Right lobe of liver (tissue), 6 donors: ENCODE measurements at regions not wholly inside any gene's neighbourhood (a gene's known extent, or its start where the extent isn't known, plus 50 kb on each side); places are given as distances from the start of the nearest gene placed in this dataset.

Experiments
- ATAC-seq, 4 donors: fragments of 200-7000 bp; cut with Tn5 transposase; one replicate each; pipeline ENCODE4 v1.9.1; 2020; ENCODE audit warnings: mild to moderate bottlenecking in 4 of 4, moderate library complexity in 4 of 4
- DNase-seq, 3 donors: peaks; one replicate each; pipeline ENCODE4 v3.0.0-alpha.2; 2020
- H3K27ac ChIP-seq, 3 donors: fragments of 200-600 bp; one replicate each; pipeline ENCODE4 v1.8.0; 2022
- H3K27me3 ChIP-seq, 2 donors: fragments of 200-600 bp; one replicate each; pipeline ENCODE4 v1.8.0; 2022
- H3K36me3 ChIP-seq, 4 donors: fragments of 200-600 bp; sonication (generic) in 1 of 4; one replicate each; pipeline versions ENCODE4 v1.5.1 to v1.8.0; 2017 to 2022; ENCODE audit warnings: control low read depth in 1 of 4
- H3K4me1 ChIP-seq, 4 donors: fragments of 200-600 bp; sonication (generic) in 1 of 4; one replicate each; pipeline versions ENCODE4 v1.5.1 to v1.8.0; 2017 to 2022; ENCODE audit warnings: control low read depth in 1 of 4
- H3K4me3 ChIP-seq, 3 donors: fragments of 200-600 bp; one replicate each; pipeline ENCODE4 v1.8.0; 2022
- H3K9me3 ChIP-seq, 4 donors: fragments of 200-600 bp; sonication (generic) in 1 of 4; one replicate each; pipeline versions ENCODE4 v1.5.1 to v1.8.0; 2017 to 2022; ENCODE audit warnings: control low read depth in 1 of 4
- POLR2A ChIP-seq: fragments of 450-650 bp; IDR thresholded peaks from one replicate; pipeline ENCODE4 v1.6.1; 2017; ENCODE audit warnings: antibody characterized with exemption, mild to moderate bottlenecking
- WGBS: methylation state at CpG from one replicate; pipeline ENCODE4 v1.1.6; 2018; ENCODE audit warnings: low coverage, low lambda C conversion rate; ENCODE audit not compliant: insufficient coverage; ENCODE audit errors: missing lambda C conversion rate; 5-methylcytosine and 5-hydroxymethylcytosine counted together
- intact Hi-C, 2 donors: fragments of 100-400 bp; cut with DNase I; formaldehyde crosslinking; loops; one replicate each; pipeline versions ENCODE4 v1.11.2 to v1.14.1; 2022
- TF ChIP-seq, protein P1 (sequence below), 4 donors: fragments of 200-600 bp in 3 of 4; fragments of 450-650 bp in 1 of 4; IDR thresholded peaks; one replicate each; pipeline versions ENCODE4 v1.5.1 to v1.8.0; 2016 to 2022; ENCODE audit warnings: antibody characterized with exemption in 4 of 4, mild to moderate bottlenecking in 2 of 4
- donor health status: DM: no; HTN: yes; CAD: no.
- donor health status: DM: no; HTN: no; CAD: no.
- donor health status: DM: no; HTN: no; CAD: no.
- donor health status: DM: no; HTN: yes; CAD: no.
- donor health status: DM: no; HTN: yes; CAD: no.

DNA sequence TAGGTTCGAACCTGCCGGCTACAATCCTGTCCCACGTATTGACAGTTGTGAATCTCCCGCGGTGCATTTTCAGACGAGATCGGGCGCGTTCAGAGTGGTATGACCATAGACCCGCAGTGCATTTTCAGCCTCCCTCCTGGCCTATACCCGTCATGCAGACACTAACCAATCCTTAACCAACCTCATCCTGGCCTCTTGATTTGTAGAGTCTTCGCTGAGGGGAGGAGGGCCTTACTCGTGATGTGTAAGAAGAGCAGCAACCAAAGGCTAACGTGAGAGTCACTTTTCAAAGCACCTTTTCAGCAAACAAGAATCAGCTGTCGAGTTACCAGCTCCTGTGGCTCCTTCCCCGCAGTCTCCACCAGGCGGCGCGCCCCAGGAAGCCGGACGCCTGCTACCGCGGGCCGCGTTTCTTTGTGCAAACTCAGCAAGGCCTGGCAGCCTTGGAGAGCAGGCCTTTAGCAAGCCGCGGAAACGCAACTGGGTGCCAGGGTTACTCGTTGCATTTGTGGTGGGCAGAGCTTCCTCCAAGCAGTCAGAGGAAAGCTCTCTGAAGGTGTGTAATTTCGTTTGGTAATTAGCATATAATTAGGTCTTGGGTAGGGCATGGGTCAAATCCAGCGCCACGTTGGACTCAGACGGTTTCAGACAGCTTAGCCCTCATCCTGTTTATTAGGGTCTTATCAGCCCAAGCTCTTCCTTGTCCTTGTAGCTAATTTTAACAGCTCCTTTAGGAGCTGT is 139.8 kb downstream of the OR2B2 start:
- peak; percentile 87 to 90 (median 88) for DNase-seq
- ATAC-seq, result peak; percentile 97 to 100 (median 99)
- WGBS, result 9% methylated on average over 27 of the region's 33 CpGs
- intact Hi-C loops, result no loop called here
- Histone ChIP-seq H3K4me3 (no peak overlapping the region), H3K4me1 (peaks cover 0 to 4% (median 2%) of the 10 kb centered on the region in 4 donors), H3K27me3 (peaks cover 0 to 9% of the 10 kb centered on the region in 2 donors), H3K36me3 (no peaks in the 10 kb centered on the region), H3K9me3 (no peaks in the 10 kb centered on the region), H3K27ac (no peak overlapping the region)
- no peak for TF ChIP-seq POLR2A
- TF ChIP-seq, protein P1, sequence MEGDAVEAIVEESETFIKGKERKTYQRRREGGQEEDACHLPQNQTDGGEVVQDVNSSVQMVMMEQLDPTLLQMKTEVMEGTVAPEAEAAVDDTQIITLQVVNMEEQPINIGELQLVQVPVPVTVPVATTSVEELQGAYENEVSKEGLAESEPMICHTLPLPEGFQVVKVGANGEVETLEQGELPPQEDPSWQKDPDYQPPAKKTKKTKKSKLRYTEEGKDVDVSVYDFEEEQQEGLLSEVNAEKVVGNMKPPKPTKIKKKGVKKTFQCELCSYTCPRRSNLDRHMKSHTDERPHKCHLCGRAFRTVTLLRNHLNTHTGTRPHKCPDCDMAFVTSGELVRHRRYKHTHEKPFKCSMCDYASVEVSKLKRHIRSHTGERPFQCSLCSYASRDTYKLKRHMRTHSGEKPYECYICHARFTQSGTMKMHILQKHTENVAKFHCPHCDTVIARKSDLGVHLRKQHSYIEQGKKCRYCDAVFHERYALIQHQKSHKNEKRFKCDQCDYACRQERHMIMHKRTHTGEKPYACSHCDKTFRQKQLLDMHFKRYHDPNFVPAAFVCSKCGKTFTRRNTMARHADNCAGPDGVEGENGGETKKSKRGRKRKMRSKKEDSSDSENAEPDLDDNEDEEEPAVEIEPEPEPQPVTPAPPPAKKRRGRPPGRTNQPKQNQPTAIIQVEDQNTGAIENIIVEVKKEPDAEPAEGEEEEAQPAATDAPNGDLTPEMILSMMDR (IDR thresholded peaks at IDR 0.05), result peak; percentile 90 to 95 (median 92)

DNA sequence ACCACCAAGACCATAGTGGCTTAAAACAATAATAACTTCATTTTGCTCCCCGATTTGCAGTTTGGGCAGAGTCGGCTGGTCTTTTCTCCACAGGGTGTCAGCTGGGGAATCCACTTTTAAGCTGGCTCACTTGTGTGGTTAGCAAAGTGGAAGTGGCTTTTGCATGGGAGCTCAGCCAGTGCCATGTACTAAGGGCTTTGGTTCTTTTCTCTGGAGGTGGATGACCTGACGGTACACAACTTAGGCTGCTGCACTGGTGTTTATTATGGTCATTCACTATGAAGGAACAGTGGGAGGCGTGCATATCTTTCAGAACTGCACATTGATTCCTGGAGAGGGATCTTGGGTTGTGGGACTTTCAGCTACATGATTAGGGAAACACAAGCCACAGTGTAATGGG is 141.0 kb downstream of the OR2B2 start:
- Histone ChIP-seq H3K27ac (no peak overlapping the region), H3K27me3 (peaks cover 0 to 9% of the 10 kb centered on the region in 2 donors), H3K36me3 (no peaks in the 10 kb centered on the region), H3K4me1 (peaks cover 0 to 4% (median 2%) of the 10 kb centered on the region in 4 donors), H3K9me3 (no peaks in the 10 kb centered on the region), H3K4me3 (no peak overlapping the region)
- intact Hi-C loops, result no loop called here
- WGBS, result 33% methylated on average over 4 of the region's 4 CpGs
- no peak for DNase-seq
- no peak for ATAC-seq
- TF ChIP-seq POLR2A, result no peak
- TF ChIP-seq, protein P1 (IDR thresholded peaks at IDR 0.05), result no peak

DNA sequence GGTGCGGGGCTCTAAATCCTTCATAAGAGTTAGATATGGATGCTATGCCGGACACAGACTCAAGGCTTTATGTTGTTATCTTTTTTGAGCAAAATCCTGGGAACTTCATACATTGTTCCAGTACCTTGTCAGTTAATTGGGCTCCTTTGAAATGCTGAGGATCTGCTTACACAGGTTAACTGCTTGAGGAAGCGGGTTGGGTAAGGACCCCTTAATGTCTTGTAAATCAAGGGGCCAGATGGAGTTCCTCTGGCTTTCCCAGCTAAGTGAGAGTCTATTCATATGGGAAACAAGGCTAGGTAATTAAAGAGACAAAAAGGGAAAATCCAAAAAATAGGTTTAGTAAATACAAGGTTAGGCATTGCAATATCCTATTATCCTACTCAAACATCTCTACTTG is 141.5 kb downstream of the OR2B2 start:
- TF ChIP-seq POLR2A, result no peak
- TF ChIP-seq, protein P1 (IDR thresholded peaks at IDR 0.05), result no peak
- H3K27ac ChIP-seq, result no peak overlapping the region
- H3K4me3 ChIP-seq, result no peak overlapping the region
- 90% methylated on average over 3 of the region's 3 CpGs for WGBS
- no peak for ATAC-seq
- no peak for DNase-seq
- no peaks in the 10 kb centered on the region for H3K9me3 ChIP-seq
- peaks cover 0 to 9% of the 10 kb centered on the region in 2 donors for H3K27me3 ChIP-seq
- intact Hi-C loops, result no loop called here
- no peaks in the 10 kb centered on the region for H3K36me3 ChIP-seq
- H3K4me1 ChIP-seq, result peaks cover 0 to 4% (median 2%) of the 10 kb centered on the region in 4 donors

DNA sequence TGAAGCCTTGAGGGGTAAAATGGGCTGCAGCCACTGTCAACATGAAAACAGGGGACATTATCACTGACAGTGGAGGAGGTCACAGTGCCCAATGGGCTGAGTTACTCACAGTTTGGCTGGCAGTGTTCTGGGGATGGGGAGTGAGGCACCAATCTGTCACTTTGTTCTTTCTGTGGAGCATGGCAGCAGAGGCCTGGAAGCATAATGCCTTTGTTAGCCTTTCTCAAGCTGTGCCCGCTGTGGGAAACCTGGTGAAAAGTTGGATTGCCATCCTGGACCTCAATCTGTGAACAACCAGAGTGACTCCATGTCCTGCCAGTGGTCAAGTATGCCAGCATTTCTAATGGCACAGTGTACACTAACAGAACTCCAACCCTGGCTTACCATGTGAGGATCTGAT is 143.6 kb downstream of the OR2B2 start:
- H3K27ac ChIP-seq, result no peak overlapping the region
- DNase-seq (no peak), ATAC-seq (no peak)
- H3K4me1 ChIP-seq, result peaks cover 0 to 4% (median 2%) of the 10 kb centered on the region in 4 donors
- WGBS, result no CpG with 5 or more reads among the region's 1 CpG
- H3K36me3 ChIP-seq, result no peaks in the 10 kb centered on the region
- TF ChIP-seq, protein P1 (IDR thresholded peaks at IDR 0.05), result no peak
- TF ChIP-seq POLR2A, result no peak
- intact Hi-C loops, result no loop called here
- H3K4me3 ChIP-seq, result no peak overlapping the region
- H3K27me3 ChIP-seq, result peaks cover 0 to 9% of the 10 kb centered on the region in 2 donors
- no peaks in the 10 kb centered on the region for H3K9me3 ChIP-seq
